Cardiac septum (tissue), 1 donor: ENCODE measurements at regions not wholly inside any gene's neighbourhood (a gene's known extent, or its start where the extent isn't known, plus 50 kb on each side); places are given as distances from the start of the nearest gene placed in this dataset.
"Not testable (repeated sequence)": the region's sequence is repeated elsewhere in the genome, so short reads cannot be mapped to it uniquely, and the experiment has no call there.

Experiments used
- DNase-seq: peaks from one replicate; pipeline ENCODE4 v3.0.0-alpha.2; 2020; ENCODE audit warnings: low spot score
- intact Hi-C: fragments of 100-400 bp; cut with DNase I; formaldehyde crosslinking; loops from one replicate; pipeline ENCODE4 v1.14.0; 2022
- donor health status: DM: no; HTN: no; CAD: no.

DNA sequence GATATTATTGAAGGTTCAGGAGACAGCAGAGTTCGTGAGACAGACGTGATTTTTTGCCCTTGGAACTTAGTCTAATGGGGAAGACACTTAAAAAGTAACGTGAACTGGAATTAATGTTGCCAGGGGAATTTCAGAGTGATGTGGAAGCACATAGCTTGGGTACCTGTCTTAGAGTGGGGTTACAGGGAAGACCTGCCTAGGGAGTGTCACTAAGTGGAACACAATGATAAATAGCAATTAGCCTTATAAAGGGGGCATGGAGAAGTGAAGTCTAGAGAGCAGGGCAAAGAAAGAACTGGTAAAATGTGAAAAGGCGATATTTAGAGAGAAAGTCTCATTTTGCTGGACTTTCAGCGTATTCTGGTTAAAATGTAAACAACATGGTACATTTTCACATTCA is 306.0 kb upstream of the TCF4 start:
- intact Hi-C loops = no loop called here

DNA sequence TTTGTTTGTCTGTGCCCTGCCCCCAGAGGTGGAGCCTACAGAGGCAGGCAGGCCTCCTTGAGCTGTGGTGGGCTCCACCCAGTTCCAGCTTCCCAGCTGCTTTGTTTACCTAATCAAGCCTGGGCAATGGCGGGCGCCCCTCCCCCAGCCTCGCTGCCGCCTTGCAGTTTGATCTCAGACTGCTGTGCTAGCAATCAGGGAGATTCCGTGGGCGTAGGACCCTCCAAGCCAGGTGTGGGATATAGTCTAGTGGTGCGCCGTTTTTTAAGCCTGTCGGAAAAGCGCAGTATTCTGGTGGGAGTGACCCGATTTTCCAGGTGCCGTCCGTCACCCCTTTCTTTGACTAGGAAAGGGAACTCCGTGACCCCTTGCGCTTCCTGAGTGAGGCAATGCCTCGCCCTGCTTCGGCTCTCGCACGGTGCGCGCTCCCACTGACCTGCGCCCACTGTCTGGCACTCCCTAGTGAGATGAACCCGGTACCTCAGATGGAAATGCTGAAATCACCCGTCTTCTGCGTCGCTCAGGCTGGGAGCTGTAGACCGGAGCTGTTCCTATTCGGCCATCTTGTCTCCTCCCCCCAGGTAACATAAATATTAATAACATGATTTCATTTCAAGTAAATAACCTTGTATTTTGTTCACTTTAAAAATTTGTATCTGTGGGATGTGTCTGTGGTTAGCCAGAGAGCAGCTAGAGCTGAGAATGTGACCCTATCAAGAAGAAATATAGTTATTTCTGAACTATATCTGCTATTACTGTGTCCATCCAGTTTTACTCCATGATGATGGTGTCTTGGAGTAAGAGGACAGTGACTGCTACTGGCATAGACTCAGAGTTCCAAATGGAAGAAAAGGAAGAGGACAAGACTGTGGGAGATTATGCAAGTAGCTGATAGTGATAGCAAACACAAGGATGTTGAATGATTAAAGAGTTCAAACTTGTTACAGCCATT is 305.1 kb upstream of the TCF4 start:
- DNase-seq, intact Hi-C loops: not testable (repeated sequence)

More for the DNA sequence above, 306.0 kb upstream of the TCF4 start:
- no peak for DNase-seq

DNA sequence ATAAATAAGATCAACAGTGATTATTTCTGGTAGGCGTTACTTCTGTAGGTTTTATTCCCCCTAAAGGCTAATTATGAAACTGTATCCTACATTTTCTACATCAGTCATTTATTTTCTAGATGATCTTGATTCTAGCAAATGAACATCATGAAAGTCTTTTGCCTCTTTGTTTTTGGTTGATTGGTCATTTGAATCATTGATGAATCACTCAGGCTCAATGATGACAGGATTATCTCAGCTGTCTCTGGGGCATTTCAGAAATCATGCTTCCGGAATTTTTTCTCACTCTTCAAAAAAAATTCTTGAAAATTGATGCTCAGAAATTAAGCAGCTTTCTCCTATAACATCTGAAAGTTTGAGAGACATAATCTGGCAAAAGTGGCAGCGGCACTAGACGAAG is 298.9 kb upstream of the TCF4 start:
- intact Hi-C loops = no loop called here
- no peak for DNase-seq

DNA sequence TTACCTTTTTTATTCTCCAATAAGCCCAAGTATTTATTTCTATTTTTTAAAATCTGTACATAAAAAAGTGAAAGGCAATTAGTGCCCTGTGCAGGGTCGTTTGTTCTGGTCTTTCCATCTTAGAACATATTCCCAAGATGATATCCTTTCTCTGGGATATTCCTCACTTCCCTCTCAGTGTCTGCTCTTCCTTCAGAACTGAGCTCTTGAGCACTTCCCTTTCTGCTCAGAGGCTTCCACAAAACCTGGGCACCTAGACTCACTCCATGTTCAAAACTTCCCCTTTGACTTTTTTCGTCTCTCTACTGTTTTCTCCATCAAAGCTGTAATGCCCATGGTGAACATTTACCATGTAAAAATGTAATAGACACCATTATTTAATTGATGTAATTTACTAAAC is 296.5 kb upstream of the TCF4 start:
- DNase-seq = no peak
- intact Hi-C loops = no loop called here

DNA sequence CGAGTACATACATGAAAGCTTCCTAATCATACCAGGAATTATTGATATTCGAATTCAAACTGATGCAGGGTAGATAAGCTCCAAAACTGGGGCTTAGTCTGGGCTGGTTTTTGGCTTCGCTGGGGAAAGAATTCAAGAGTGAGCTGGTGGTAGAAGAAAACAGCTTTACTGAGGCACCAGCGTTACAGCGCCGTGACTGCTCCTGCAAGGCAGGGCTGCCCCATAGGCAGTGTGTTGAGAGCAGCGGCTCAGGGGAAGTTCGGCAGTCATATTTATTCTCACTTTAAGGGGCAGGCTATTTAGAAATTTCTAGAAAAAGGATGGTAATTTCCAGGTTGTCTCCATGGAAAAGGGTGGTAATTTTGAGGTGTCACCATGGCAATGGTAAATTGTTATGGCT is 292.6 kb upstream of the TCF4 start:
- DNase-seq = no peak
- intact Hi-C loops = no loop called here

DNA sequence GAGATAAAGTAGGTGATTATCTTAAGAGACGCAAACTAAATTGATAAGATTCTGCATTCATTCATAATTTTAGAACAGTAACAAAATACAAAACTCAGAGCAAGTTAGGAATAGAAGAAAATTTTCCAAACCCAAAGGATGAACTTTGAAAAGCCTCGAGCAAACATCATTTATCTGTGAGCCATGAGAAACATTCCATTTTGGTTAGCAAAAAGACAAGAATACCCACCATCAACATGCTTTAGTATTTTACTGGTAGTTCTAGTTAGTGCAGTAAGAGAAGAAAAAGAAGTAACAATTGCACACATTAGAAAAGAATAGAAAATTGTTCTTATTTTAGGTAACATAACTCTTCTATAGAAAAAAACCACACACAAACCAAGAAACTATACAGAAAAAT is 291.3 kb upstream of the TCF4 start:
- intact Hi-C loops = loop anchor here (10.0 kb wide), 1 partner anchor 695 kb away; no protein-coding TSS in a partner anchor
- no peak for DNase-seq

DNA sequence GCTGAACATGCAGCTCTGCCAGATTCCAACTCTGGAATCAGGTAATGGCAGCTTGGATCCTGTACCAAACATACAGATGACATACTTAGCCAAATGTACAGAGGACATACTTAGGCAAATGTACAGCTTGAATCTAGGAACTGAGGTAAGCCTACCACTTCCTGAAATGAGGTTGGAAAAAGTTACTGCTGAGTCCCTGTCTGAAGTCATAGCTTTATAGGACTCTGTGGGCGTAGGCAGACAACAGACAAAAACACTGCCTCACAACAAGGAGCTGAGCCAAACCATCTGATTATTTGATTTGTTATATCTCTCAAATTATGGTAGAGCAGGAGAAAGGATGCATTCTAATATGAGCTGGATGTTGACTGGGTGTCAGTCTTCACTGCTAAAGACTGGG is 290.2 kb upstream of the TCF4 start:
- no peak for DNase-seq
- intact Hi-C loops = loop anchor here (10.0 kb wide), 1 partner anchor 697 kb away; no protein-coding TSS in a partner anchor

DNA sequence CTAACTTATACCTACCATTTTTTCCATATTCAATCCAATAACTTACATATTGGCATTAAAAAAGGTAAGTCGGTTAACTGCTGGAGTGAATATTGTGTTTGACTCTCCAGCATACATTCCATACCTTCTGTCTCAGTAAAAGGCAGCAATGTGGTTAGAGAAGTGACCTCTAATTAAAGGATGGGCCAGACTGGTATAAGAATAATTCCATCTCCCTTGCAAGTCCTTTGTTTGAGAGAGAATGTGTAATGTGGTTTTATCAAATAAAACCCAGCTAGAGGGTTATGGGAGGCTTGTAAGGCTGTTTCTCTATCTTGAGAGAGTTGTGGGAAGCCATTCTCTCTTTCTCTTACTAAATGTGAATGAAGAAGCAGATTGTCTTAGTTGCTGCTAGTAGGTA is 289.3 kb upstream of the TCF4 start:
- intact Hi-C loops = loop anchor here (10.0 kb wide), 1 partner anchor 697 kb away; no protein-coding TSS in a partner anchor
- no peak for DNase-seq

DNA sequence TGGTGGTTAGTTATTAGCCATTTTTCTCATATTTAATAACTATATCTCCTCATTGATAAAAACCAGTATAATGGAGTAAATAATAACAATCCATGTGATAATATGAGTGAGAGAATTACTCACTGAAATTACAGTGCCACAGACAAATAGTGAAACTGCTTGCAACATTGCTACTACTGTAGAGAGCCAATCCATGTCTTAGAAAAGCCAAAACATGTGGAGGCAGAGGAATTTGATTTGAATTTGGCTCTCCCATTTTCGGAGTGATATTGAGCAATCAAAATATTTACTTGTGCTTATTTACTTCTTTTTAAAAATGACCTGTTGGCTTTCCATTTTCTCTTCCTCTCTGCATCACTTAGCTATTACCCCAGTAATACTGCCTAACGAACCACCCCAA is 288.3 kb upstream of the TCF4 start:
- DNase-seq = no peak
- intact Hi-C loops = loop anchor here (10.0 kb wide), 1 partner anchor 699 kb away; no protein-coding TSS in a partner anchor

DNA sequence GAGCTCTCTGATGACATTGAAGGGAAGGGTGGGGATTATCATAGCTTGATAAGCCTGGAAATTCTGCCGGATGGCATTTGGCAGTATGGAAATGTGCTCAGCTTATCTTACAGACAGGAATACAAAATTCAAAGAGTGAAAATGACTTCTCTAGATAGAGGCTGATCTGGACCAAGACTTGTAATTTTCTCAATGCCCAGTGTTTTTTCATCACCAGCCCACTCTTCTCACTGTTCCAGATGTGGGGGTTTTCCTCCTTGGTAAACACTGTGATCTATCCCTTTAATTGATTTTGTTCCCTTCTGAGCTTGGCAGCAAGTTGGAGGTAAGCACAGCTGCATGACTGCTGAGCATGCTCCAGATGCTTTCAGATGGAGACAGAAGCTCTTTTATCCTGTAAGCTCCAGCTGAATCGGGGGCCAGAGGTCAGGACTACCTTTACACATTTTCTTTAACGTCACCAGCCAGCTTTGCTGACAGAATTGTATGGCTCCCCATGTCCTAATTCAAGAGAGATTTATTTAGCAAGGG is 287.4 kb upstream of the TCF4 start:
- no peak for DNase-seq
- intact Hi-C loops = loop anchor here (10.0 kb wide), 1 partner anchor 699 kb away; no protein-coding TSS in a partner anchor

DNA sequence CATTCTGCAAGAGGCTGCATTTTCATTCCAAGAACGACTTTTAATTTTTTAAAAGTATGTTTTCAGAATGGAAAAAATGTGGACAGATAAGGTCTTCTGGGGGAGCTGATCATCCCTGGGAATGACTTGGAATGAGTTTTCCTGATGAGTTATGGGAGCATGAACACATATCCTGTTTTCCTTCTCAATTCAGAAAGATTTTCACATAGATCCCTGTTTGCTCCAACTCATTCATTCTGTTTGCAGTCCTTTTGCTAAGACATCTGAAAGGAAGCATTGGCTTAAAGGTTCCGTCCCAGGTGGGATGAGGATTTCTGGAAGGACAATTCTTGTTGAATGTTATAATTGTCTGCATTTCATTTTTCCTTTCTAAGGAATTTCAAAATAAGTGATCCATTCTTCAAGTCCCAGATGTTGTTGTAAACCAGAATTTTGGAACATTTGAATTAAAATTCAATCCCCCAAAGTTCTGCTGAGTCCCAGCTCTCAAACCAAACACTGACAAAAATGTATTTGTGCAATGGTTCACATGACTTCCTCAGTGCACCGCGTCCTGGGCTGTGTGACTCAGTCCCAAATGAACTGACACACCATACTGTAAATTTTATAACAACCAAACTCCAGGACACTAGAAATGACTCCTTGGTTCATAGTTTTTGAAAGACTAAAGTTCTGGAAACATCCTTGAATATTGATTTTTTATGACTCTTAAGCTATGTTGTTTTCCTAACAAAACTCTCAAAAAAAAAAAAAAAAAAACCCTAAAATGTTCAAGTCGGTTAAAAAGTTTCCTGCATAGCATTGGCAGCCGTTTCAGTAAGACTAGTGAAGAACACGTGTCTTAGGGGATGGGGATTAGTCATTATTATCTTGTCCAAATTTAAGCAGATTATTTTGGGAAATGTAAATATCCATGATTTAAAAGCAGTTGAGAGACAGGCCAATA is 281.8 kb upstream of the TCF4 start:
- intact Hi-C loops = loop anchor here (5.0 to 10.0 kb wide), 5 partner anchors 283 to 705 kb away; partner anchors contain the start of gene TCF4
- no peak for DNase-seq

DNA sequence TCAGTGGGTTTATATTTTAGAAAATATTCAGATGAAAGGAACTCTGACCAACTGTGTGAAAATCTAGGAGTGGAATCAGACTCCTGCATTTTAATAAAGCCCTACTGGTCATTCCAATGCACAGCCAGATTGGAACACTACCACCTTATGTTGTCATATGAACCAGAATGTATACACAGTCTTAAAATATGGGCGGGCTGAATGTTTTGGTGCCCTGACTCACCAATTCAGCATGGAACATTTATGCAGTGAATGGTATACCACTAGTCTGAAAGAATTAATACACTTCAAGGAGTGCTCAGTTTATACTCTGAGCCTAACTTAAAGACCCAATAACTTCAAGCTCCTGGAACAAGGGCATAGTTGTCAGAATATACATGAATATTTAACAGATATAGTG is 280.9 kb upstream of the TCF4 start:
- intact Hi-C loops = loop anchor here (5.0 to 10.0 kb wide), 4 partner anchors 282 to 634 kb away; partner anchors contain the start of gene TCF4
- no peak for DNase-seq

DNA sequence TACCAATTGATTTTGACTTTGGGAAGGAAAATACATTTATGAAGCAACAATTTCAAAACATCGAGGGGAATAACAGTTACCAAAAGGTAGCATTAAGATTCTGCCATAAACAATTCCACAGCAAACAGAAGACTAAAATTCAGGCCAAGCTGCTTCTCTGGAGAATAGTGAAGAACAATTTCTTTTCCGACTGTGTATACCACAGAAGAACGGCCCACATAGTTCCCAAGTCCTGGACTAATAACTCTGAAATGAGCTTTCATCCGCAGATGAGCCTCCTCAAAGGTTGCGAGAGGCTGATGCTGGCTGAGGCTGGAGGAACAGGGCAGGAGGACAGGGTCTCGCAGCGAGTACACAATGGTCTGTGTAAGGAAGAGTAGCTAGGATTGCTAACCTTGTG is 278.9 kb upstream of the TCF4 start:
- no peak for DNase-seq
- intact Hi-C loops = loop anchor here (5.0 to 10.0 kb wide), 4 partner anchors 280 to 632 kb away; partner anchors contain the start of gene TCF4

DNA sequence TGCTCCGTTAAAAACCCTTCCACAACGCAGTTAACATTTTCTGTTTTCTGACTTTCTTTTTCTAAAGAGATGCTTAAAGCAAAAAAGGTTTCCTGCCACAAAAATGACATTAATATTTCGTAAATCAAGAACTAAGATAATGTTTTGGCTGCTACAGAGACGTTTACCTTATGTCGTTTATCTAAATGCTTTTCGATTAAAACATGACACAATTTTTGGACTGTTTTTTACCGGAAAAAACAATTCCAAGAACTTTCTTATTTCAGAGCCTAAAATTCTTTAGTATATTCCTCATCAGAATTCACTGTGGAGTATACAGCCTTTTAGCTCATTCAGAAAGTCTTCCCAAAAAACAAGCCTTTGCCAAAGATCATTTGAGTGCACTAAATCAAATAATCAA is 278.0 kb upstream of the TCF4 start:
- no peak for DNase-seq
- intact Hi-C loops = loop anchor here (5.0 to 10.0 kb wide), 4 partner anchors 279 to 631 kb away; partner anchors contain the start of gene TCF4

DNA sequence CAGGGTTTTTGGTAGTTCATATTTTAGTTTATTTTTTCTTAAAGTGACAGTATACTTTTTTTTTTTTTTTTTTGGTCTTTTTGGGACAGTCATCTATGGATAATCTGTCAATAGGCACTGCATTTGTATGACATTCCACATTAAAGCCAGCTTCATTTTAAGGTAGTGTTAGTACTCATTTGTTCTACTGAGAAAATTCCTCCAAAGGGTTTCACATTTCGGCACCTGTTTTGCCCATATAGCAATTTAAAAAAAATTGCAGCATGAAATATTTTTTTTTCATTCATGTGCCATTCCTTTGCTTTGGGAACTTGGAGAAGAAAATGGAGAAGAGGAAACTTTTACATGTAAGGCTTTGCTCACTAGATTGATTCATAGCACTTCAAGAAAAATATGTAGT is 276.3 kb upstream of the TCF4 start:
- DNase-seq = no peak
- intact Hi-C loops = loop anchor here (5.0 to 10.0 kb wide), 5 partner anchors 82 to 629 kb away; no protein-coding TSS in a partner anchor

DNA sequence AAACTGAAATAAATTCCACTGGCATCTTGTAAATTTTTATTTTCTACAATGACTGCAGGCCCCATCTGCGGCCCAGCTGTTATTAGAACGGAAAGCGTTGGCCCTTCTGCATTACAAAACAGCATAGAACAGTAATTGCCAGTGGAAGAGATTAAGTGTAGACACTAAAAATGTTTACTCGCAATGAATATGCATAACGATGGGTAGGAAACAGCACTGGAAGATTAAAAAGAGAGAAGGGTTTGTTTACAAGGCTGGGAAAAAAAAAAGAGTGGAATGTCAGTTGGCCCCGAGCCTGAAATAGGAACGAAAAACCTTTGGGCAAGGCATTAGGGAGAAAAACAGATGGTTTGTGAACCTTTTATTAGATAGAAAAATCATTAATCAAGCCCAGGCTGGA is 275.9 kb upstream of the TCF4 start:
- no peak for DNase-seq
- intact Hi-C loops = loop anchor here (5.0 to 10.0 kb wide), 5 partner anchors 82 to 629 kb away; no protein-coding TSS in a partner anchor

DNA sequence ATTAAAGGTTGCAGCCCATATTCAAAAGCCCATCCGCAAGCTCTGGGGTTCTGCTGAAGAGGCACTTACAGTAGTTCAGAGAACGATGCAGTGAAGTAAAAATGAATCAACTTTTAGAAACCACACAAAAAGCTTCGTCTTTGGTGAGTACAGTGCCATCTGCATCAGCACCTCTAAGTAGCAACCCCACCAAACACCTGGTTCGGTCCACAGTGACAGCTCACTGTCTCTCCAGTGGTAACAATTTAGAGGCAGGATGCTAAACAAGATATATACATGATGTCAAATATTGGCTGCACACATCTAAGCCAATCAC is 275.4 kb upstream of the TCF4 start:
- DNase-seq = no peak
- intact Hi-C loops = loop anchor here (5.0 to 10.0 kb wide), 5 partner anchors 81 to 629 kb away; no protein-coding TSS in a partner anchor

DNA sequence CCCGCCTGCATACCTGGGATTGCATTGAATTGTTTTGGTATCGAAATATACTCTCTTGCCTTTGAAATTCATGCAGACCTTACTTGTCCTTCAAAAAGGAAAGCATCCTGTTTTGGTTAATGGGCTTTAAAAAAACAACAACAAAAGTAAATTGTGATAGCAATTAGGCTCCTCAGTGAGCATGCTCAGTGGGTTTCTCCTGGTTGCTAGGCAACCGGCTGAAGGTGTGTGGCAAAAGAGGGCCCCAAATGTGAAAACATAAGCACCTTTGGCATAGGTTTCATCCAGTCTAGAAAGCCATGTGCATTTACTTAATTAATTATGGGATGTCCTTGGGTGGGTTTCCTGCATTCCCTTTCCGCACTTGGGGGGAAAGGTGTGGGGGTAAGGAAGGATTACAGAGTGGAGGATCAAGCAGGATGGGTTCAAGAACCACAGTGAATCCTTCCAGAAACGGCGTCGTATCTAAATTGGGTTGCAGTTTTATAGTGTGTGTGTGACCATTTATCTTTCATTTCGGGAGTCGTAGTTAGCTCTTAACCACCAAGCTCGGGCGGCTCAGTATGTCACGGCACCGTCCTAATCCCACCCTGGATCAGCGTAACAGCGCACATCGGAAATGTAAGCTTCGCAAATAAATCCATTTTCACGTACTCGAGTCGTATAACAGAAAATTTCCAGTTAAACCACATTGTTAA is 274.9 kb upstream of the TCF4 start:
- intact Hi-C loops = loop anchor here (5.0 to 10.0 kb wide), 5 partner anchors 81 to 628 kb away; no protein-coding TSS in a partner anchor
- DNase-seq = no peak

DNA sequence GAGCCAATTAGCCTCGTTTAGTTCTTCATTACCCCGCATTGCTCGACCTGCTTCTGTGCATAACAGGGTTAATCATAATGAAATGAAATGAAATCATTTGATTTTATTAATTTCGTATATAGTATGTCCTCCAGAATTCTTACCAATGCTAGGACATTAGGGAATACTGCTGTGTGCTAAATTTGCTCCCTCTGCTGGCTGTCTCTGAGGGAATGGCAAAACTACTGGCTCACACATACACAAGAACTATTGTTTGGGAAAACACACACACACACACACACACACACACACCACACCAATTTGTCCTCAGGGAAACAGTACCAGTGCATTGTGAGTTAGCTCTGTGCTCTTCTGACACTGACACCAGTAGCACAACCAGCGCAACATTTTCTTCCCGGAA is 273.3 kb upstream of the TCF4 start:
- DNase-seq = no peak
- intact Hi-C loops = loop anchor here (5.0 to 10.0 kb wide), 5 partner anchors 79 to 626 kb away; no protein-coding TSS in a partner anchor
